ENCODE measurements at regions not wholly inside any gene's neighbourhood (a gene's known extent, or its start where the extent isn't known, plus 50 kb on each side); places are given as distances from the start of the nearest gene placed in this dataset.
"Not testable (repeated sequence)": the region's sequence is repeated elsewhere in the genome, so short reads cannot be mapped to it uniquely, and the experiment has no call there.

DNA sequence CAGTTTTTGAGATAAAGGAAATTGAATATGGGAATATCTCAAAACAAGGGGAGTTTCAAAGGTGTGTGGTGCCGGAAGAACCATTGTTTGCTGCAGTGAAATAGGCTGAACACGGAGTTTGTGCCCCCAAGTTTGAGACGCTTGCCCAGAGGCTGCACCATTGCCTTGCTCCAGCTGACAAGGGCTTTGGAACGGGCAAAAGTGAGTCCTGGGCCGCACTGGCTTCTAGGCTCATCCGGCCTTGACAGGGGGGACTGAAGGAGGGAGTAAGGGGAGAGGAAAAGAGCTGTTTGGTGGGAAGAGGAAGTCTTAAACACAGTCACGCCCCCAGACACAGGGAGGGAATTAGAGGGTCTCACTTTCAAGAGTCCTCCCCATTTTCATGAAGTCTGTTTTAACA, 269.9 kb downstream of the FAM43A start:
- no peak for DNase-seq

GRCh38 chr3:194955979-194956696, 270.5 kb downstream of the FAM43A start:
- no peak for DNase-seq

DNA sequence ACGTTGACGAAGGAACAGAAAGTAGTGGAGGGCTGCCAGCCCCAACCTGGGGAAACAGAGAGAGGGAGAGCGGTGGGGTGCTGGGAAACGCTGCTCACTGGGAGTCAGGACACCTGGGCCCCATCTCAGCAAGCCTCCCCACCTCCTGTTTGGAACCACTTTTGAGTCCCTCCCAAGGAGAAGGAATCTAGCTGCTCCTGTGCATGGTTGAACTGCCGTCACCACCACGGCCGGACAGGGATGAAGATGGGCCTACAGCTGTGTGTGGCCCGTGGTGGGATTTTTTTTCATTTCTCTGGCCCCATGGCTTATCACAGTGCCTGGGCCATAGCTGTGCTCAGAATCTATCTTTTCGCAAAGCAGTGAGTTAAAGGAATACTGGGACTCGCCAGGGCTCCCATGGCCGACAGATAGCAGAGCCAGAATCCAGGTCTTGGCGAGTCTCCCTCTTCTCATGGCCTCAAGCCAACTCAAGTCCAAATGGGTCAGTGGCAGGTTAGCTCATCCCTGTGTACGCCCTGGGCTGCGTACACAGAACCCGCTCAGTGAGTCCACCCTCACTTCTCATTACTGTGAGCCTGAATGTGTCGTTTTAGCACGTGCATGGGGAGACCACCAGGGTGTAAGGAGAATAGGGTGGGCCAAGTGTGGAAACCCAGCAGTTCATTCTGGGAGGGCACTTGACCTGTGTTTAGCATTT, 271.2 kb downstream of the FAM43A start:
- DNase-seq, result no peak

DNA sequence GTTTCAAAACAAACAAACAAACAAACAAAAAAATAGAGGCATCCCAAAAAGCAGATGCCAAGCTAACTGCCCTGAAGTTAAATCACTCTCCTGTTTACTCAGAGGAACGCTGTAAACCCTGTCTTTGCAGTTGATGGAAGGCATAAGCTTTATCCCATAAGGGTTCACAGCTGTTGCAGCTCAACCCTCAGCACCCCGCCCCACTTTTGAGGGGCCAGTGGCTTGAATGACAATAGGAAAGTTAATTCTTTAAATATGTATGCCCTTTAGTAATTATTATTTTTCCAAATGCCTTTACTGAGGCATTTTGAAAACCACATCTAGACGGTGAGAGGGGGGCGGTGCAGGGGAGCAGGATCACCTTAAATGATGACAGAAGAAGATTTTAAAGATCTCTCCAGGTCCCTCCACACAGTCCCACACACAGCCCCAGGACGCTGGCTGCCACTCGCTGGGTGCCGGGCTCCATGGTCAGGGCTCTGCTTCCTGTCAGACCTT, 272.1 kb downstream of the FAM43A start:
- DNase-seq, result no peak

GRCh38 chr3:194959217-194959616, 273.5 kb downstream of the FAM43A start:
- no peak for DNase-seq

DNA sequence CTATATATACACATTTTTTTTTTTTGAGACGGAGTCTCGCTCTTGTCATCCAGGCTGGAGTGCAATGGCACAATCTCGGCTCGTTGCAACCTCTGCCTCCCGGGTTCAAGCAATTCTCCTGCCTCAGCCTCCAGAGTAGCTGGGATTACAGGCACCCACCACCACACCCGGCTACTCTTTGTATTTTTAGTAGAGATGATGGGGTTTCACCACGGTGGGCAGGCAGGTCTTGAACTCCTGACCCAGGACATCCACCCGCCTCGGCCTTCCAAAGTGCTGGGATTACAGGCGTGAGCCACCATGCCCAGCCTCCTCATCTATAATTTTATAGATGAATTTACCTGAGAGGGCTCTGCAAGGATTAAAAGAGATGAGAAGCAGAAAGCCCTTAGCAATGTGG, 274.0 kb downstream of the FAM43A start:
- DNase-seq, result not testable (repeated sequence)

- no peak for DNase-seq
Observed at GRCh38 chr3:194960446-194961032, 274.9 kb downstream of the FAM43A start.

- DNase-seq, result no peak
Observed at GRCh38 chr3:194961149-194961548, 275.5 kb downstream of the FAM43A start.

- no peak for DNase-seq
Observed at GRCh38 chr3:194961571-194961970, 275.9 kb downstream of the FAM43A start.

DNA sequence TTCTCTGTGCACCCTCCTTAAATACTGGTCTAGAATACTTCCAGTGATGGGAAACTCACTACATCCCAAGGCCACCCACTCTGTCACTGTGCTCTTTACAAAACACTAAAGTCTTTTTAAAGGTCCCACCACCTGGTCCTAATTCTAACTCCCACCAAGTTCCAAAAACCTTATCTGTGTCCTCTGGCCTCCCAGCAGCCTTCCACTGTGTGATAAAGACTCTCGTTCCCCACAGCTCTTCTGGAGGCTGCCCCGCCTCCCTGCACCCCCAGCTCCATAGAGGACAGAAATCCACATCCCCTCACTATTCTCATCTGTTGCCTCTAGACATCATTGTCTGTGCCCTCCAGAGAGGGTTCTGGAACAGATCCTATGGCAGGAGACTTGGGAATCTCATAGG, 276.4 kb downstream of the FAM43A start:
- no peak for DNase-seq

DNA sequence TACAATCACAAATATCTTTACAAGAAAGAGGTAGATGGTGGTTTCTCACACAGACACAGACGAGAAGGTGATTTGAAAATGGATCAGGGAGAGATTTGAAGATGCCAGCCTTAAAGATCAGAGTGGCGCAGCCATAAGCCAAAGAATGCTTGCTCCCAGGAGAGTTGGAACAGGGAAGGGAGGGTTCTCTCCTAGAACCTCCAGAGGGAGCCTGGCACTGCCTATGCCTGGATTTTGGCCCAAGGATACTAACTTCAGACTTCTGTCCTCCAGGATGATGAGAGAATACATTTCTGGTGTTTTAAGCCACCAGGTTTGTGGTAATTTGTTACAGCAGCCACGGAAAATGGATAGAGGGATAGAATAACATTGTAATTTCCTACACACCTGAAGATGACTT, 279.1 kb downstream of the FAM43A start:
- DNase-seq, result no peak

- DNase-seq, result no peak
Observed at GRCh38 chr3:194967151-194968117, 281.8 kb downstream of the FAM43A start.

DNA sequence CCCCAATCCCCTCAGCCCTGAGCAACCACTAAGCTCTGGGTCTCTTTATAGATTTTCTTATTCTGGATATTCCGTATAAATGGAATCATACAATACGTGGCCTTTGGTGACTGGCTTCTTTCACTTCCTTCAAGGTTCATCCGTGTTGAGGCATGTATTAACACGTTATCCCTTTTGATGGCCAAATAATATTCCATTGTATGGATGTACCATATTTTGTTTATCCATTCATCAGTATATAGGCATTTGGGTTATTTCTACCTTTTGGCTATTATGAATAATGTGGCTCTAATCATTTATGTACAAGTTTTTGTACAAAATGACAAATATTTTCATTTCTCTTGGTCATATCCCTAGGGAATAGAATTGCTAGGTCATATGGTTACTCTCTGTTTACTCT, 284.4 kb downstream of the FAM43A start:
- no peak for DNase-seq

DNA sequence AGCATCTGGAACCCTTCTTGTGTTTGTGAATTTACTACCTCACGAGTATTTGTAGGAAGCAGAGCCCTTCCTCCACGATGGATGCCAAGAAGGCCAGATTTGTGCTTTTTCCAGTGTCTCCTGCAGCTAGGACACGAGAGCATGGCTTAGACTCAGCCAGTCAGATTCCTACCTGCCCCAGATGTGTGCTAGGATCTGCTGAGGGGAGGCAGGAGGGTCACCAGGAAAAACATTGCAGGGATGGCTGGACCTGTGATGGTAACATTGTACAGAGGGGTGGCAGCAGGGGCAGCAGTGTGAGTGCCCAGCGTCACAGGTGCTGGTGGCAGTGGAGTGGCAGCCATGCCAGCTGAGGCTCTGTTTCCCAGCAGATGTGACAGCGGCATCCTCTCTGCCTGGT, 285.3 kb downstream of the FAM43A start:
- DNase-seq, result no peak

GRCh38 chr3:194971965-194972364, 286.3 kb downstream of the FAM43A start:
- DNase-seq, result no peak

DNA sequence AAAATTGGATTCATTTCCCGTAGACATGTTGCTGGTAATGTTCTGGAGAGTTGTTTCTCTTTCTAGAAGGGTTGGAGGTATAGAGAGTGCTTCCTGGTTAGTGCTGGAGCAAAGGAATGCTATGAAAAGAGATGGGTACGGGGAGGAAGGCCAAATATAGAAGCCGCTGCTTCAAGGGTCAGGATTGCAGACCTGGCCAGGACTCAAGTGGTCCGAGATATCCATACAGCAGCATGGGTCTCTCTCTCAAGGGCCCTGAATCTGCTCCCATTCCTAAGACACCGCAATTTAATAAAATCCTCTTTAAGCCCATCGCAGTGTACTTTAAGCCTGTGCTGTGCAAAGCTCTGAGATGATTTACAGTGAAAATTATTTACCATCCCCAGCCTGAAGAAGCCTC, 287.0 kb downstream of the FAM43A start:
- no peak for DNase-seq

GRCh38 chr3:194973366-194974000, 287.8 kb downstream of the FAM43A start:
- DNase-seq, result no peak

DNA sequence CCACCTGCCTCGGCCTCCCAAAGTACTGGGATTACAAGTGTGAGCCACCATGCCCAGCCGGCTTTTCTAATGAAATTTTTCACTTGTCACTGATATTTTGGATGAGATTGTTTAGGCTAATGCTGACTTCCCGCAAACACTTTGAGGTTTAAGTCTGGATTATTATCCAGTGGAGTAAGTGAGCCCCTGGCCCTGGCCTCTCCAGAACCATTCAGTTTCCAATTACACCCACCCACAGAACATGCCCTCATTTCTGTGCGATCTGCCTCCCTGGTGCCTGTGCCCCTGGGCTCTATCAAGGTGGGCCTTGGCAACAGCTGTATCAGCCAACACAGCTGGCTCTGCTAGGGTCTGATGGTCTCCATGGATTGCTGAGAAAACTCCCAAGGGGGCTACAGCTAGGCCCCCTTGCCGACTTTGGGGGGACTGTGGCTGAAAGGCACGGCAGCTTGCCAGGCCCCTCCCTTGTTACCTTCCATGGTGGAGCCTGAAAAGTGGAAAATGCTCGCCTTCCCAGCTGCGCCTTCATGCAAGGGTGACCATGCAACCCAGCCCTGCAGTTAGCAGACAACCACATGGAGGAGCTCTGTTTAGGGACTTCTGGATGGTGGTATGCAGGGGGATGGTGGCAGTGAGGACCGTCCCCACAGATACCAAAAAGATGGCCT, 288.9 kb downstream of the FAM43A start:
- DNase-seq, result no peak

DNA sequence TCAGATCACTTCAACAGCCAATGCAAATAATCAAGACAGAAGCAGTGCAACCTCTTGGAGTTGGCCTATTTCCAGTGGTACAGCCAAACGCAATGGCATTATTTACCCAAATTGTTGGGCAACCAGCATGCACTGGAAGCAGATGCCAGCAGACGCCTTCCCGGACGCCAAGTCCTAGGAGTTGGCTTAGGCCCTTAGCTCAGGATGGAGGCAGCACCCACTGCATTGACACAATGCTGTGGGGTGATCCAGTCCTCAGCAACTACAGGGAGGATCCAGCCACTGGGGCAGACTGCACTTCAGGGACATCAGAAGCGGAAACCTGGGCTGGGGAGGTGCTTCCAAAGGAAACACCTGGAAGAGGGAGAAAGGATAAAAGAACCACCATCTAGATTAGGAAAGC, 290.4 kb downstream of the FAM43A start:
- DNase-seq, result no peak

GRCh38 chr3:194976874-194977273, 291.2 kb downstream of the FAM43A start:
- no peak for DNase-seq

GRCh38 chr3:194977356-194977755, 291.7 kb downstream of the FAM43A start:
- DNase-seq, result no peak

GRCh38 chr3:194979173-194979572, 291.8 kb downstream of the XXYLT1 start:
- DNase-seq, result no peak
